K562 (cell line): ENCODE measurements at regions not wholly inside any gene's neighbourhood (a gene's known extent, or its start where the extent isn't known, plus 50 kb on each side); places are given as distances from the start of the nearest gene placed in this dataset.
A peak's percentile ranks its signal among the peaks of the same experiment; 100 is the strongest.

Experiments
- ARID3B ChIP-seq: fragments of 250-450 bp; sonication (Bioruptor Pico); IDR thresholded peaks from 2 replicates; pipeline ENCODE4 v1.4.0; 2020; ENCODE audit warnings: borderline replicate concordance
- ATF1 ChIP-seq, 2 experiments: fragments of 450-650 bp in 1 of 2; IDR thresholded peaks; 2 replicates each; pipeline ENCODE4 v1.6.1; 2016; ENCODE audit warnings: missing compliant biosample characterization in 1 of 2, missing genetic modification characterization in 1 of 2
- CTCF ChIP-seq, 3 experiments: IDR thresholded peaks in 2 of 3; conservative IDR thresholded peaks in 1 of 3; 2 replicates each; pipeline ENCODE4 v1.5.1; 2011 to 2012; ENCODE audit warnings: low read length in 3 of 3, mild to moderate bottlenecking in 3 of 3, control low read depth in 2 of 3, improper control_type of control experiment in 1 of 3, inconsistent platforms in 1 of 3, low read depth in 1 of 3, mixed read lengths in 1 of 3, moderate library complexity in 1 of 3; ENCODE audit not compliant: insufficient read depth in 2 of 3
- CXXC5 ChIP-seq: fragments of 250-450 bp; sonication (Bioruptor Pico); IDR thresholded peaks from 2 replicates; pipeline ENCODE4 v1.8.0; 2022; ENCODE audit warnings: inconsistent platforms, mild to moderate bottlenecking, moderate library complexity
- DDX20 ChIP-seq: fragments of 450-650 bp; IDR thresholded peaks from 2 replicates; pipeline ENCODE4 v1.6.1; 2016; ENCODE audit warnings: missing genetic modification characterization, low read depth, mild to moderate bottlenecking, missing compliant biosample characterization, moderate library complexity
- EP300 ChIP-seq: IDR thresholded peaks from 2 replicates; pipeline ENCODE4 v1.6.1; 2012; ENCODE audit warnings: low read length, improper control_type of control experiment
- FOXK2 ChIP-seq, 2 experiments: fragments of 450-650 bp; IDR thresholded peaks in 1 of 2; conservative IDR thresholded peaks in 1 of 2; 2 replicates each; pipeline ENCODE4 v1.6.1; 2016; ENCODE audit warnings: low read depth in 2 of 2, mild to moderate bottlenecking in 1 of 2
- GTF2A2 ChIP-seq: IDR thresholded peaks from 2 replicates; pipeline ENCODE4 v1.6.1; 2016; ENCODE audit warnings: mild to moderate bottlenecking, missing genetic modification characterization, missing compliant biosample characterization
- ID3 ChIP-seq, 2 experiments: fragments of 250-450 bp in 1 of 2; fragments of 450-650 bp in 1 of 2; sonication (Bioruptor Pico) in 1 of 2; IDR thresholded peaks; 2 replicates each; pipeline versions ENCODE4 v1.6.1 to v1.8.0; 2016 to 2021; ENCODE audit warnings: mild to moderate bottlenecking in 2 of 2, moderate library complexity in 2 of 2, missing compliant biosample characterization in 1 of 2, missing genetic modification characterization in 1 of 2
- MTF1 ChIP-seq: fragments of 250-450 bp; sonication (Bioruptor Pico); IDR thresholded peaks from 2 replicates; pipeline ENCODE4 v1.9.0; 2021; ENCODE audit warnings: moderate library complexity, mild to moderate bottlenecking, inconsistent platforms, borderline replicate concordance
- PPARD ChIP-seq: fragments of 250-450 bp; sonication (Bioruptor Pico); IDR thresholded peaks from 2 replicates; pipeline ENCODE4 v1.8.0; 2022; ENCODE audit warnings: inconsistent platforms, mild to moderate bottlenecking, moderate library complexity
- SP1 ChIP-seq: sonication (generic); formaldehyde crosslinking; IDR thresholded peaks from 2 replicates; pipeline ENCODE4 v1.8.1; 2022; ENCODE audit warnings: mild to moderate bottlenecking, missing genetic modification reagents
- SPI1 ChIP-seq: IDR thresholded peaks from 2 replicates; pipeline ENCODE4 v1.6.1; 2011; ENCODE audit warnings: low read depth, low read length, control low read depth, borderline replicate concordance
- TAL1 ChIP-seq: fragments of 450-650 bp; IDR thresholded peaks from 2 replicates; pipeline ENCODE4 v1.6.1; 2016; ENCODE audit warnings: mild to moderate bottlenecking
- TCFL5 ChIP-seq: fragments of 250-450 bp; sonication (Bioruptor Pico); conservative IDR thresholded peaks from 2 replicates; pipeline ENCODE4 v1.6.1; 2021; ENCODE audit warnings: mild to moderate bottlenecking, moderate library complexity, matching md5 sums
- TEAD1 ChIP-seq, 2 experiments: fragments of 450-650 bp in 1 of 2; sonication (generic) in 1 of 2; formaldehyde crosslinking; IDR thresholded peaks; 2 replicates each; pipeline versions ENCODE4 v1.4.0 to v1.8.0; 2020 to 2022; ENCODE audit warnings: mild to moderate bottlenecking in 2 of 2, missing genetic modification reagents in 1 of 2
- USF2 ChIP-seq: sonication (generic); formaldehyde crosslinking; IDR thresholded peaks from 2 replicates; pipeline ENCODE4 v1.5.0; 2020; ENCODE audit warnings: missing genetic modification reagents
- ZNF347 ChIP-seq: fragments of 450-650 bp; formaldehyde crosslinking; IDR thresholded peaks from 2 replicates; pipeline ENCODE4 v1.4.0; 2020; ENCODE audit warnings: low read depth, mild to moderate bottlenecking, moderate library complexity
- ZZZ3 ChIP-seq: fragments of 450-650 bp; IDR thresholded peaks from 2 replicates; pipeline ENCODE4 v1.6.1; 2016; ENCODE audit warnings: antibody characterized with exemption, mild to moderate bottlenecking, moderate library complexity
- TF ChIP-seq, protein P1 (sequence below), 3 experiments: fragments of 200-800 bp in 1 of 3; sonication (Bioruptor generic) in 1 of 3; sonication (generic) in 1 of 3; formaldehyde crosslinking in 1 of 3; IDR thresholded peaks; 2 replicates each; pipeline versions ENCODE4 v1.6.1 to v1.8.0; 2016 to 2022; ENCODE audit warnings: mild to moderate bottlenecking in 2 of 3, missing compliant biosample characterization in 2 of 3, missing genetic modification characterization in 2 of 3, missing genetic modification reagents in 1 of 3

DNA sequence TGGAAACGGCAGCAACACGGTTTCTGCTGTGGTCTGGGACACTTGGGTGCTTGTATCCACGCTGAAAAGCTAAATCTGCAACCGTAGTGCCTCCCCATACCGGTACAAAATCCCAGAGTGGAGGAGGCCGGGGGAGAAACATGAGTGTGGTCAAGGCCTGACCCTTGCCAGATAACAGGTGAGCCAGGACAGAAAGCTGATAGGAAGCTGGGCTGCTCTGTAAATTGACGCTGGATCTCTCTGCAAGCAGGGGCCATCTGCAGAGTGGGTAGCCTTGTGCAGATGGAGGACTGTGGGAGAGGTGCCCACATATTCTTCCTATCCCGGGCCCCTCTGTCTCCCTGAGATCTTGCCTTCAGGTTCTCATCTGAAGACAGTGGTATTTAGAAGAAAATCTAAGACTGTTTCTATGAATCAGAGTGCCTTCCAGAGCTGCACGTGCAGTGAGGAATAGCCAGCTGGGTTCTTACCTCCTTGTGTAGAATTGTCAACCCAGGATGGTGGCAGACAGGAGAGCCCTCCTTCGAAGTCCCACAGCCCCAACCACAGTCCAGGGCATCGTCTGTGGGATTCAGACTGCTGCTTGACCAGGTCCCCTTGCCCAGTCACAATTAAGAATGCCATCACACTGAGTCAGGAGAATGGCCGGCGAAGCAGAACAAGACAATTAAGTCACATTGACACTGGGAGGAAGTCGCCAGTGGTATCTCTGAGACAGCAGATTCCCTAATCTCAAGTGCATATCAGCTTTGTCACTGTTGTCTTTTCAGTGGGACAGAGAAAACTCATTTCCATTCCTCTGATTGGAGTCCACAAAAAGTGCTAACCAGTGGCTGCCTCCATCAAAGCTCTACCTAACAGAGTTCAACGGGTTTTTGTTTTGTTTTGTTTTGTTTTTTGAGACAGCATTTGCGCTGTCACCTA, 100.0 kb upstream of the RIPOR2 start (continued):
- TF ChIP-seq ATF1 (CRISPR knock-in tag; IDR thresholded peaks at IDR 0.05) (no peak), ATF1 (tag; IDR thresholded peaks at IDR 0.05) (peak; percentile 45; the same call in 1 of the 2 replicates), MTF1 (CRISPR knock-in tag) (no peak), EP300 (peak; percentile 88), CXXC5 (peak; percentile 12), TAL1 (peak; percentile 48; the same call in 1 of the 2 replicates), DDX20 (no peak), ZNF347 (CRISPR knock-in tag) (no peak), FOXK2 (conservative IDR thresholded peaks at IDR 0.05 in 1 of 2, IDR thresholded peaks at IDR 0.05 in 1 of 2; ENCODE audit: low read depth in 2 of 2) (peak; percentile 44 to 65; a peak in 1 of 4 replicates), ID3 (CRISPR knock-in tag; IDR thresholded peaks at IDR 0.05) (no peak), ID3 (tag; IDR thresholded peaks at IDR 0.05) (no peak), ZZZ3 (no peak), SPI1 (peak; percentile 91), ARID3B (CRISPR knock-in tag) (no peak), USF2 (CRISPR knock-in tag) (no peak), SP1 (no peak), CTCF (IDR thresholded peaks at IDR 0.05 in 2 of 3, conservative IDR thresholded peaks at IDR 0.05 in 1 of 3; ENCODE audit: insufficient read depth in 2 of 3, low read depth in 1 of 3, low read length in 3 of 3) (no peak), TCFL5 (CRISPR knock-in tag) (no peak), GTF2A2 (tag) (no peak), PPARD (no peak), TEAD1 (CRISPR knock-in tag; IDR thresholded peaks at IDR 0.05) (0 out of 4 replicates have a peak, but pooled peaks of 1 of the 2 experiments have one; percentile 48)
- TF ChIP-seq, protein P1, sequence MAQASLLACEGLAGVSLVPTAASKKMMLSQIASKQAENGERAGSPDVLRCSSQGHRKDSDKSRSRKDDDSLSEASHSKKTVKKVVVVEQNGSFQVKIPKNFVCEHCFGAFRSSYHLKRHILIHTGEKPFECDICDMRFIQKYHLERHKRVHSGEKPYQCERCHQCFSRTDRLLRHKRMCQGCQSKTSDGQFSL (CRISPR knock-in tag; IDR thresholded peaks at IDR 0.05), result no peak
- TF ChIP-seq, protein P1 (tag; IDR thresholded peaks at IDR 0.05), result no peak
